Activated CD4-positive, alpha-beta T cell treated with anti-CD3 and anti-CD28 coated beads, Interleukin-2, amount 10 ng/mL, durations not matched to agents 24 days and 14 days (primary cell): ENCODE measurements at regions not wholly inside any gene's neighbourhood (a gene's known extent, or its start where the extent isn't known, plus 50 kb on each side); places are given as distances from the start of the nearest gene placed in this dataset.

Source experiments
- DNase-seq: peaks from one replicate; pipeline ENCODE4 v3.0.0; 2022
- H3K27ac Mint-ChIP-seq: one replicate; pipeline ENCODE4 v1.8.0; 2022; ENCODE audit warnings: mild to moderate bottlenecking, mixed read lengths
- H3K27me3 Mint-ChIP-seq: one replicate; pipeline ENCODE4 v1.8.0; 2022; ENCODE audit warnings: mixed read lengths
- H3K36me3 Mint-ChIP-seq: one replicate; pipeline ENCODE4 v1.8.0; 2022; ENCODE audit warnings: low read depth, mild to moderate bottlenecking, mixed read lengths
- H3K4me1 Mint-ChIP-seq: one replicate; pipeline ENCODE4 v1.8.0; 2021; ENCODE audit warnings: mixed read lengths
- H3K4me3 Mint-ChIP-seq: one replicate; pipeline ENCODE4 v1.8.0; 2022; ENCODE audit warnings: mild to moderate bottlenecking, moderate library complexity, mixed read lengths
- H3K9me3 Mint-ChIP-seq: one replicate; pipeline ENCODE4 v1.8.0; 2021; ENCODE audit warnings: mixed read lengths
- intact Hi-C: fragments of 100-400 bp; cut with micrococcal nuclease; formaldehyde crosslinking; loops from one replicate; pipeline ENCODE4 v1.15.1; 2023

DNA sequence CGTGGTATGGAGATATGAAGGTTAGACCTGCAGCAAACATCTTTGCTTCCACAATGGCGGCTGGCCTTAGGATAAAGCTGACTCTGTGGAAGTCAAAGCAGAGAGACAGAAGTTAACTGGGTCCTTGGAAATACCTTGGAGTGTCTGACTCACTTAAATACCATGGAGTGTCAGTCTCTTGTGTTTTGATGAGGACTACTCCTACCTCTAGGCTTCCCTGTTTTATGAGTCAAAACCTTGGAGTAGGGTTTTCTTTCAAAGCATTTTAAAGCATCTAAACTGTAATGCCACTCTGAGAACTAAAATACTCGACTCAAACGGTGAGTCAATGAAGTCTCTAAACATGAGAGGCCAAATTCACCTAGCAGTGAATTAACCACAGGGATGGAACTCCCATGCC, 329.1 kb downstream of the SAMD5 start:
- Mint-ChIP-seq H3K36me3 (no peaks in the 10 kb centered on the region), H3K4me3 (no peak overlapping the region), H3K27ac (no peak overlapping the region), H3K9me3 (no peaks in the 10 kb centered on the region), H3K27me3 (no peaks in the 10 kb centered on the region), H3K4me1 (no peaks in the 10 kb centered on the region)
- no peak for DNase-seq
- intact Hi-C loops: no loop called here

DNA sequence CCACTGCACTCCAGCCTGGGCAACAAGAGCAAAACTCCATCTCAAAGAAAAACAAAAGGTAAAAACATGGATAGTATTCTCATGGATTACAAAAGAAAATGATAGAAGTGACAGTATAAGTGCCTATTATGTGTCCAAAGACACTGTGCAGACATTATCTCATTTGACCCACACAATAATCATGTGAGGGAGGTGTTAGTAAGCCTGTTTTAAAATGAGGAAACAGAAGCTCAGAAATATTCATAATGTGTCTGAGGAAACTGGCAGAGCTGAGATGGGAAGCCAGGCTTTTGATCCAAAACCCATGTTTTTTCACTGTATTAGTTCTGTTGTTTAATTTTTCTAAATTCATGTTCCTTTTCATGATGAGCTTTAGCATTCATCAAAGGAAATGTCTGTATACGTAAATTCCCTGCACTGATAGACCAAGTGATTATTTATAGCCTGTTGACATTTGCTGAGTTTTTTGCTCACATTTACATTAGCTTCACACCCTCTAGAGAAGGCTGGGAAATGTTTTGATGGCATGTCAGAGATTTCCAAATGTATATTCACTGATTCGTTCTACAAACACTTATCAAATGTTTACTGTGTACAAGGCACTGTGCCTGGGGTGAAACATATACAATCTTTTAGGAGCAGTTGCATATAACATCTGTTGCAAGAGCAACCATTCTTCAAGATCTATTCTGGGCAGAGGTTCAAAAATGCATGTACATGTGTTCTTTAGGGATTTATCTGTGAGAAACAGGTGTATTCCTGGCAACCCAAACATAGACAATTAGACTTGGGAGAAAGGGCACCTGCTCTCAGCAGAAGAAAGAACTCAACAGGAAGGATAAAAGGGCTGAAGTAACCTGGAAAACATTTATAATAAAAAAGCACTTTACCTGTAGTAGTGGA, 331.5 kb downstream of the SAMD5 start:
- H3K9me3 Mint-ChIP-seq: no peaks in the 10 kb centered on the region
- H3K4me1 Mint-ChIP-seq: no peaks in the 10 kb centered on the region
- H3K36me3 Mint-ChIP-seq: no peaks in the 10 kb centered on the region
- intact Hi-C loops: no loop called here
- no peak overlapping the region for H3K4me3 Mint-ChIP-seq
- no peak overlapping the region for H3K27ac Mint-ChIP-seq
- no peaks in the 10 kb centered on the region for H3K27me3 Mint-ChIP-seq
- no peak for DNase-seq

DNA sequence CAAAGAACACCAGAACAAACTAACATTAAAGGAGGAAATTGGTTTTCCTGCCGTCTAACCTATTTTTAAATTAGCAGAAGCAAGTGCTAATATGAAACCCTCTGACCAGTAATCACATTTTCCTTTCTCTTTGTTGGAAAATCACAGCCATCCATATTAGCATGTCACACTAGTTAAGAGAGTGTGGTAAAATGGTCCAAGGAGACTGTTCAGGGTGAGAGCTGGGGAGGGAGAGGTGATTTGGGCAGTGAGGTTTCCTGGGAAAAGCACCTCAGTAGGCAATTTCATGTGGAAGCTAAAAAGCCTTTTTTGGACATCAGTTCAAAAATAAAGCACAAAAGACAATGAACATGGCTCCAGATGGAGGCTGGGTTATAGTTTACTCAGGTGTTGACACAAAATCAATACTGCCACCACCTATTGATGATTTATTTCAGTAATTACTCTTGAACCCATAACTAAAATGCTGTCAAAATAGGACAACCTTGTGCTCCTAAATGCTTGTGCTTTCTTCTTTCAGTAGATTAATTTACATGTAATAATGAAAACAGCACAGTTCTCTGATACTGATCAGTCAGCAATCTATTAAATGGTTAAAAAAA, 333.2 kb downstream of the SAMD5 start:
- Mint-ChIP-seq H3K36me3 (no peaks in the 10 kb centered on the region), H3K27me3 (no peaks in the 10 kb centered on the region), H3K4me3 (no peak overlapping the region), H3K9me3 (no peaks in the 10 kb centered on the region), H3K4me1 (no peaks in the 10 kb centered on the region), H3K27ac (no peak overlapping the region)
- intact Hi-C loops: no loop called here
- no peak for DNase-seq

DNA sequence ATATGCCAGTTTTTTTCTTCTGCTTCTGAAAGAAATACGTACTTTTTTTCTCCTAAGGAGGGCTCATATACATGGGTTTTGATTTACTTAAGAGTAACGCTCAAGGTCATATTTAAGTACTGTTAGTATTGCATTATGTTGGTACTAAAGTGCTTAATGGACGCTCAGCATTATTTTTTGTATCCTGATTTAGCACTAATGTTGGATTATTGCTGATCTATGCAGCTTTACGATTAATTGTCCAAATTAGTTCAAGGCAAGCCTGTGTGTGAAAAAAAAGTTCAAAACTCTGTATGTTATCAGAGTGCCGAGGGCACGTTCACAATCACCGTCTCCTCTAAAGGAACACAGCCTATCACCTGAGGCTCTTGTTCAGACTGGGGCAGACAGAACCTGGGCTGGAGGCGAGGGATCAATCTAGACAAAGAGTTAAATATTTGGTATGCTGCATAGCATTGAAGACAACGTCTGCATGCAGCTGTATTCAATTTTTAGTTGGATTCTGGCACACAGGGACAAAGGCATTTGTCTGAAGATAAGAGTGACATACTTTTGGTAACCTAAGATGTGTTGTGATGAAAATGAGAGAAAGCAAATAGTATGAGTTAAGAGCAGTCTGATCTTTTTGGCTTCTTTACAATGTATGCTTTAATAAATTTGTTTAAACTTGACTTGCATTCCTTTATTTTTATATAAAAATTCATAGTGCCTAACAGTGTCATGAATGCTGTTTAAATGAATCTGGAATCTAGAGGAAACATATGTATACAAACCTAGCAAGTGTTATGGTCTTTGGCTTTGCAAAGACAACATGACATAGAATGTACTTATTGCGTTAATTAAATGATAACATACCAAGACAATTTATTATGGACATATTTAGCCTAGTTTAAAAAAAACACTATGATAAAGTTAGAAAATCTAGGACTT, 341.2 kb downstream of the SAMD5 start:
- H3K27me3 Mint-ChIP-seq: no peaks in the 10 kb centered on the region
- H3K4me1 Mint-ChIP-seq: no peaks in the 10 kb centered on the region
- H3K9me3 Mint-ChIP-seq: no peaks in the 10 kb centered on the region
- no peaks in the 10 kb centered on the region for H3K36me3 Mint-ChIP-seq
- H3K27ac Mint-ChIP-seq: no peak overlapping the region
- intact Hi-C loops: no loop called here
- H3K4me3 Mint-ChIP-seq: no peak overlapping the region
- no peak for DNase-seq

DNA sequence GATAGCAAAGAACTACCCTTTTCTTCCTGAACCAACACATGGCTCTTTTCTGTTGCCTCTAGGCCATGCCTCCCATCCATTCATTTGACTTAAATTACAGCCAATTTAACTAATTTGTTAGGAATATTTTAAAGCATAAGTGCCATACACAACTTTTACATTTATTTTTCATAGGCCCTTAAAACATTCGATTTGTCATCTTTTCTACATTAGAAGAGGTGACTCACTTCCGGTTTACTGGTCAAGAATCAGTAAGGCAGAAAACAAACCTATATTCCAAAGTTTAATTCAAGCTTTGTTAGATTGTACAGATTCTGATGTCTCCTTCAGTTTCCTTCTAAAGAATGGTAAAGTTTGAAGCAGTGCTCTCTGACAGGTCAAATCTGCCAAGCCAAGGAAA, 344.3 kb downstream of the SAMD5 start:
- no peaks in the 10 kb centered on the region for H3K36me3 Mint-ChIP-seq
- no peaks in the 10 kb centered on the region for H3K9me3 Mint-ChIP-seq
- H3K27ac Mint-ChIP-seq: no peak overlapping the region
- intact Hi-C loops: no loop called here
- no peak for DNase-seq
- H3K4me1 Mint-ChIP-seq: no peaks in the 10 kb centered on the region
- H3K27me3 Mint-ChIP-seq: no peaks in the 10 kb centered on the region
- H3K4me3 Mint-ChIP-seq: no peak overlapping the region

- no peaks in the 10 kb centered on the region for H3K27me3 Mint-ChIP-seq
- no peak for DNase-seq
- intact Hi-C loops: no loop called here
- H3K4me1 Mint-ChIP-seq: no peaks in the 10 kb centered on the region
- no peak overlapping the region for H3K4me3 Mint-ChIP-seq
- H3K9me3 Mint-ChIP-seq: no peaks in the 10 kb centered on the region
- H3K36me3 Mint-ChIP-seq: no peaks in the 10 kb centered on the region
- H3K27ac Mint-ChIP-seq: no peak overlapping the region
Measured at GRCh38 chr6:147853574-147853973, 345.1 kb downstream of the SAMD5 start.

DNA sequence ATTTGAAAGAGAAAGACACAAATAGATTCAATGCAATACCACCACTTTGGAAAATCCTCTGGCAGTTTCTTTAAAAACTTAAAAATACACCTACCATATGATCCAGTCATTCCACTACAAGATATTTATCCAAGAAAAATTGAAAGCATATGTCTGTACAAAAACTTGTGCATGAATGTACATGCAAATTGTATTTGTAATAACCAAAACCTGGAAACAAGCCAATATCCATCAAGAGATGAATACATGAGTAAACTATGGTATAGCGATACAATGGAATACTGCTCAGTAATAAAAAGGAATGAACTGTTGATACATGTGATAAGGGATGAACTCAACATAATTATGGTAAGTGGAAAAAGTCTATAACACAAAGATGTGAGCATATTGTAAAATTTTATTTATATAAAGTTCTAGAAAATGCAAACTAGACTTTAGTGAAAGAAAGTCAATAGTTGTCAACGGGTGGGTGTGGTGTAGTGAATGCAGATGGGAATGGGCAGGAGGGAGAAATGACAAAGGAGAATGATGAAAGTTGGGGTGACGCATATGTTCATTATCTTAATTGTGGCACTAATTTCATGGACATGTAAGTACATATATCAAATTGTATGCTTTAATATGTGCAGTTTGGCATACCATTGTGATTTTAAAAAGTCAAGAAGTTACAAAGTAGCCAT, 347.5 kb downstream of the SAMD5 start:
- no peak overlapping the region for H3K27ac Mint-ChIP-seq
- no peaks in the 10 kb centered on the region for H3K9me3 Mint-ChIP-seq
- intact Hi-C loops: no loop called here
- DNase-seq: no peak
- no peaks in the 10 kb centered on the region for H3K27me3 Mint-ChIP-seq
- no peak overlapping the region for H3K4me3 Mint-ChIP-seq
- H3K36me3 Mint-ChIP-seq: no peaks in the 10 kb centered on the region
- no peaks in the 10 kb centered on the region for H3K4me1 Mint-ChIP-seq

- intact Hi-C loops: no loop called here
- H3K27ac Mint-ChIP-seq: no peak overlapping the region
Measured at GRCh38 chr6:147856687-147857086, 348.2 kb downstream of the SAMD5 start.

GRCh38 chr6:147858421-147858820, 349.9 kb downstream of the SAMD5 start:
- no peak for DNase-seq
- Mint-ChIP-seq H3K9me3 (no peaks in the 10 kb centered on the region), H3K27ac (no peak overlapping the region), H3K27me3 (no peaks in the 10 kb centered on the region), H3K36me3 (no peaks in the 10 kb centered on the region), H3K4me1 (no peaks in the 10 kb centered on the region), H3K4me3 (no peak overlapping the region)
- intact Hi-C loops: no loop called here

More at GRCh38 chr6:147856687-147857086, 348.2 kb downstream of the SAMD5 start:
- Mint-ChIP-seq H3K36me3 (no peaks in the 10 kb centered on the region), H3K4me1 (no peaks in the 10 kb centered on the region), H3K9me3 (no peaks in the 10 kb centered on the region), H3K27me3 (no peaks in the 10 kb centered on the region), H3K4me3 (no peak overlapping the region)
- no peak for DNase-seq

DNA sequence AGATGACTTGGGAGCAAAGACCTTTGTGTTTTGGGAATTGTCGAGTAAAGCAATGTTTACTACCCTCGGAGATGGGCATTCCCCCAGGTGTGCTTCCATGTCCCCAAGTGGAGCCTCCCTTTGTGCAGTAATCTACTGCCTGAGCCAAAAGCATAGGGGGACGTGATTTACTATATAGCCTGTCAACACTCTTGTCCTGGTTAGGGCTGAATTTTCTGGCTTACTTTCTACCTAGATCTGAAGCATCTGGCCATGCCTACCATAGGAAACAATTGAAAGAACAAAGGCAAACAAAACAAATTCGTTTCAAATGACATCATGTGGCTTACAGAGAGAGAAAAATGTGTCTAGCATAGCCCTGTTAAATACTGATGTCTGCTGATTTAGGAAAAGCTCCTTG, 350.6 kb downstream of the SAMD5 start:
- no peak overlapping the region for H3K27ac Mint-ChIP-seq
- H3K36me3 Mint-ChIP-seq: no peaks in the 10 kb centered on the region
- intact Hi-C loops: no loop called here
- DNase-seq: no peak
- H3K9me3 Mint-ChIP-seq: no peaks in the 10 kb centered on the region
- H3K4me1 Mint-ChIP-seq: no peaks in the 10 kb centered on the region
- H3K4me3 Mint-ChIP-seq: no peak overlapping the region
- no peaks in the 10 kb centered on the region for H3K27me3 Mint-ChIP-seq

GRCh38 chr6:147861696-147862095, 353.2 kb downstream of the SAMD5 start:
- H3K36me3 Mint-ChIP-seq: no peaks in the 10 kb centered on the region
- H3K9me3 Mint-ChIP-seq: no peaks in the 10 kb centered on the region
- H3K4me1 Mint-ChIP-seq: no peaks in the 10 kb centered on the region
- no peaks in the 10 kb centered on the region for H3K27me3 Mint-ChIP-seq
- intact Hi-C loops: no loop called here
- no peak overlapping the region for H3K4me3 Mint-ChIP-seq
- no peak for DNase-seq
- no peak overlapping the region for H3K27ac Mint-ChIP-seq

- H3K36me3 Mint-ChIP-seq: no peaks in the 10 kb centered on the region
- DNase-seq: no peak
- H3K27ac Mint-ChIP-seq: no peak overlapping the region
- H3K4me3 Mint-ChIP-seq: no peak overlapping the region
- no peaks in the 10 kb centered on the region for H3K9me3 Mint-ChIP-seq
- no peaks in the 10 kb centered on the region for H3K27me3 Mint-ChIP-seq
- no peaks in the 10 kb centered on the region for H3K4me1 Mint-ChIP-seq
- intact Hi-C loops: no loop called here
Measured at GRCh38 chr6:147867433-147868226, 359.1 kb downstream of the SAMD5 start.
